Loucy (cell line): ENCODE measurements at regions not wholly inside any gene's neighbourhood (a gene's known extent, or its start where the extent isn't known, plus 50 kb on each side); places are given as distances from the start of the nearest gene placed in this dataset.

ENCODE experiments used
- CTCF ChIP-seq: fragments of 200-600 bp; sonication (generic); conservative IDR thresholded peaks from 2 replicates; pipeline ENCODE4 v1.5.1; 2014; ENCODE audit warnings: mild to moderate bottlenecking, antibody characterized with exemption, low read length
- EZH2phosphoT487 ChIP-seq: fragments of 200-600 bp; IDR thresholded peaks from 2 replicates; pipeline ENCODE4 v1.6.1; 2018; ENCODE audit warnings: antibody characterized with exemption, mild to moderate bottlenecking, moderate library complexity, borderline replicate concordance

DNA sequence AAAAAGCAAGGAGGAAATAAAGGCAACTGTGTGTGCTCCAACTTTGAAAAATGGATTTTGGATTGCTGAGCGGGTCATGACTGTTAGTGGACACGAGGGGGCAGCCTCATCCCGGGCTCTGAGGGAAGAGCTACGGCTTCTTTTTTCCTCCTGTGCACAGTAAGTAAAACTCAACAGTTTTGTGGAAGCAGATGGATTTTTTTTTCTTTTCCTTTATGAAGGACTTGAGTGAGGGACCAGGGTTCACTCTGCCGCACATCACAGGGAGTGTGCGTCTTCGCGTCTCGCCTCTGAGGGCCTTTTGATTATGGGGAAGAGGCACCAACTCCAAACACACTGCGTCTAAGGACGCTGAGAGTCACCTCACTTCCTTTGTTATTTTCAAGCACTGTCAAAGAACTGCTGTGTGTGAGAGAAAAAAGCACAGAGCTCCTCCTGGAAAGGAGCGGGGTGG is 80.3 kb upstream of the GOT2 start:
- TF ChIP-seq CTCF (peak; percentile 95), EZH2phosphoT487 (no peak)
